Karpas-422 (cell line): ENCODE measurements at regions not wholly inside any gene's neighbourhood (a gene's known extent, or its start where the extent isn't known, plus 50 kb on each side); places are given as distances from the start of the nearest gene placed in this dataset.

Experiments used
- DNase-seq: peaks from one replicate; pipeline ENCODE4 v3.0.0-alpha.2; 2015
- H2AFZ ChIP-seq: fragments of 200-600 bp; sonication (generic); 2 replicates; pipeline ENCODE4 v1.6.1; 2014; ENCODE audit warnings: antibody characterized with exemption, low read length, mixed read lengths
- H3K27ac ChIP-seq: fragments of 200-600 bp; sonication (generic); 2 replicates; pipeline ENCODE4 v1.5.1; 2014; ENCODE audit warnings: mild to moderate bottlenecking, low read length, moderate library complexity
- H3K27me3 ChIP-seq: fragments of 200-600 bp; sonication (generic); 2 replicates; pipeline ENCODE4 v1.6.1; 2014; ENCODE audit warnings: low read length, mixed read lengths
- H3K36me3 ChIP-seq: fragments of 200-600 bp; sonication (generic); 2 replicates; pipeline ENCODE4 v1.6.1; 2014; ENCODE audit warnings: low read length, mixed read lengths; ENCODE audit not compliant: insufficient read depth
- H3K4me1 ChIP-seq: fragments of 200-600 bp; sonication (generic); 2 replicates; pipeline ENCODE4 v1.6.1; 2014; ENCODE audit warnings: mild to moderate bottlenecking, low read length, mixed read lengths
- H3K4me2 ChIP-seq: fragments of 200-600 bp; sonication (generic); 2 replicates; pipeline ENCODE4 v1.6.1; 2014; ENCODE audit warnings: low read length, low read depth, mild to moderate bottlenecking; ENCODE audit not compliant: poor library complexity, severe bottlenecking
- H3K4me3 ChIP-seq: fragments of 200-600 bp; sonication (generic); 2 replicates; pipeline ENCODE4 v1.5.1; 2014; ENCODE audit warnings: mild to moderate bottlenecking, antibody characterized with exemption, low read length, mixed read lengths
- H3K79me2 ChIP-seq: fragments of 200-600 bp; sonication (generic); 2 replicates; pipeline ENCODE4 v1.6.1; 2014; ENCODE audit warnings: mild to moderate bottlenecking, low read length, mixed read lengths
- H3K9ac ChIP-seq: fragments of 200-600 bp; sonication (generic); 2 replicates; pipeline ENCODE4 v1.6.0; 2014; ENCODE audit warnings: low read length
- H3K9me2 ChIP-seq: fragments of 200-600 bp; sonication (generic), shearing (Covaris generic); replicated peaks from 2 replicates; pipeline ENCODE4 v1.6.0; 2014; ENCODE audit warnings: mild to moderate bottlenecking, low read length, moderate library complexity; ENCODE audit not compliant: insufficient read depth
- H3K9me3 ChIP-seq: fragments of 300-700, 200-600 bp; sonication (generic); 2 replicates; pipeline ENCODE4 v1.6.1; 2014; ENCODE audit warnings: low read length, mixed read lengths
- H4K20me1 ChIP-seq: fragments of 200-600 bp; sonication (generic); 2 replicates; pipeline ENCODE4 v1.6.1; 2014; ENCODE audit warnings: mild to moderate bottlenecking, antibody characterized with exemption, low read length, low read depth; ENCODE audit not compliant: insufficient read depth

DNA sequence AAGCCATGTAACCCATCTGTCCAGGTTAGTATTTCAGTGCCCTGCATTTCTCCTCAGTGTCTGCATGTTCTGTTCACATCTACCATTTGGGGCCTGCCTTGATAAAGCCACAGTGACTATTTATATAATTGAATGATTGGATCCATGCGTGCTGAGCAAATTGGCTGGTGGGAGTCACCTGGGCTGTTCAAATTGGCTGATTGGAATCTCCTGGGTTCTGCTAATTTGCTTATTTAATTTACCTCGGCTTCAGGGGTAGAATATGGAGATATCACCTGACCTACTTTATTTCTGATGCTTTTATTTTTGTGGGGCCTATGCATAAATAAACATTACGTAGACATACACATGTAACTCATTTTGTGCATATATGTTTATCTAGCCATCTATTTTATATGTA, 167.7 kb downstream of the ZNF486 start:
- no peak for DNase-seq
- Histone ChIP-seq H3K9me3 (no peaks in the 10 kb centered on the region), H3K9me2 (no peaks in the 10 kb centered on the region), H3K79me2 (no peaks in the 10 kb centered on the region), H2AFZ (no peak overlapping the region), H3K36me3 (no peaks in the 10 kb centered on the region), H3K9ac (no peak overlapping the region), H3K27ac (no peak overlapping the region), H3K4me2 (no peak overlapping the region), H3K4me3 (no peak overlapping the region), H3K27me3 (no peaks in the 10 kb centered on the region), H3K4me1 (no peaks in the 10 kb centered on the region), H4K20me1 (no peaks in the 10 kb centered on the region)

DNA sequence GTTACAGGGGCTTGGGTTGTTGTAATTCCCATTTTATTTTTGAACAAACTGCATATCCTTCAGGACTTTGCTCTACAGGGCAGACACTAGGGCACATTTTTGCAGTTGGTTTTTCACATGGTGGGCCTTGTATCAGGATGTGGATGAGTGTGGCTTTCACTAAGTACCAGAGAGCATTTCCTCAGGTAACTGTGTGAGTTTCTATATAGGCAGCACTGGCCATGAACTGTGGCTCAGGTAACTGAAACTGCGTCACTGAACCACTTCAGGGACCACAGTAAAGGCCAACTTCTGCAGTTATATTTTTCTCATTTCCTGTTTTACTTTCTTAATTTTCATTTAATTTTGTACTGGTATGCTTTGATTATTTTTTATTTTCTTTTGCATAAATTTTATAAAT, 166.5 kb downstream of the ZNF486 start:
- no peak overlapping the region for H3K9ac ChIP-seq
- H3K27me3 ChIP-seq: no peaks in the 10 kb centered on the region
- H2AFZ ChIP-seq: no peak overlapping the region
- DNase-seq: no peak
- no peak overlapping the region for H3K4me3 ChIP-seq
- no peaks in the 10 kb centered on the region for H4K20me1 ChIP-seq
- no peak overlapping the region for H3K4me2 ChIP-seq
- H3K36me3 ChIP-seq: no peaks in the 10 kb centered on the region
- H3K9me2 ChIP-seq: no peaks in the 10 kb centered on the region
- H3K79me2 ChIP-seq: no peaks in the 10 kb centered on the region
- H3K4me1 ChIP-seq: no peaks in the 10 kb centered on the region
- H3K27ac ChIP-seq: no peak overlapping the region
- H3K9me3 ChIP-seq: no peaks in the 10 kb centered on the region

DNA sequence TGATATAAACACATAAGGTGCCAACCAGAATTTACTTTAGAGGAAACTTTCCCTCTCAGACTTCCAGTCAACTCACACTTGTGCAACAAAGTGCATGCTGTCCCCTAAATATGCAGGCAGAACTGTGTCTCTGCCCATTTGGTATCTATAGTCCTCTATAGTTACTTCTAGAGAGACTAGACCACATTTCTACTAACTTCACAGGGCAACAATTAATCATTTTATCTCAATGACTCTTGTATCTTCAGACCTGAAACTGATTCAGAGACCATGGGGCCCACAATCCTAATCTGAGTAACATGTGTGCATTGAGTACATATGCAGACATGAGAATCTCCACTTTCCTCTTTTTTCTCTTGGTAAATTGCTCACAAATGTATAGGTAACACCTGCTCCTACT, 158.1 kb downstream of the ZNF486 start:
- H3K4me2 ChIP-seq: no peak overlapping the region
- H3K9me3 ChIP-seq: no peaks in the 10 kb centered on the region
- no peak overlapping the region for H2AFZ ChIP-seq
- peaks cover 2% of the 10 kb centered on the region for H3K4me1 ChIP-seq
- no peak overlapping the region for H3K4me3 ChIP-seq
- H3K27me3 ChIP-seq: no peaks in the 10 kb centered on the region
- DNase-seq: no peak
- no peaks in the 10 kb centered on the region for H4K20me1 ChIP-seq
- H3K9ac ChIP-seq: no peak overlapping the region
- no peak overlapping the region for H3K27ac ChIP-seq
- no peaks in the 10 kb centered on the region for H3K79me2 ChIP-seq
- no peaks in the 10 kb centered on the region for H3K9me2 ChIP-seq
- no peaks in the 10 kb centered on the region for H3K36me3 ChIP-seq

DNA sequence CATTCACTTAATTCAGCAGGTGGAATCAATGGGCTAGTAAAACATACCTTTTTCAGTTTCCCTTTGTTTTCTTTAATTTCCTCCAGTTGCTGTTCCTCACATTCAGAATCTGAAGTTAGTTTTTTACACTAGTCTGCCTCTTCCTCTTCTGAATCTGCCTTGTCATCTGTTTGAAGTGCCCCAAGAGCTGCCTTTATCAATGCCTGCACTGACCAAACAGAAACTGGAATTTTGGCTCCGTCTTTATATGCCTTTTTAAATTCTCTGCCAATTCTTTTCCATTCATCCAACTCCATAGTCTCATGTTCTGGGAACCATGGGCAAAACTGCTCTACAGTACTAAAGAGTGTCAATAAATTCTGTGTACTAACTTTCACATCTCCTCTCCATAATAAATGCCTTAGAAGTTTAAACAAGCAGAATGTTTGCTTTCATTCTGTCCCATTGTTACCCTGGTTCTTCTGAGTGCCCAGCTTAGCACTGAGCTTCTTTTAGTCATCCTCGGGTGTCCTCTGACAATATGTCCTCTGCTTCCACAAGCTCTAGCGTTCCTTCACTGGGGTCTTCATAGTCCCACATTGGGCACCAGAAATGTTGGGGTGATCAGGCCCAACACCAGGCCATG, 154.2 kb downstream of the ZNF486 start:
- Histone ChIP-seq H3K79me2 (no peaks in the 10 kb centered on the region), H3K4me3 (no peak overlapping the region), H3K4me2 (no peak overlapping the region), H2AFZ (no peak overlapping the region), H3K9ac (no peak overlapping the region), H3K27ac (no peak overlapping the region), H3K4me1 (peaks cover 9% of the 10 kb centered on the region), H4K20me1 (no peaks in the 10 kb centered on the region), H3K36me3 (no peaks in the 10 kb centered on the region), H3K9me2 (no peaks in the 10 kb centered on the region), H3K27me3 (no peaks in the 10 kb centered on the region), H3K9me3 (no peaks in the 10 kb centered on the region)
- DNase-seq: no peak

DNA sequence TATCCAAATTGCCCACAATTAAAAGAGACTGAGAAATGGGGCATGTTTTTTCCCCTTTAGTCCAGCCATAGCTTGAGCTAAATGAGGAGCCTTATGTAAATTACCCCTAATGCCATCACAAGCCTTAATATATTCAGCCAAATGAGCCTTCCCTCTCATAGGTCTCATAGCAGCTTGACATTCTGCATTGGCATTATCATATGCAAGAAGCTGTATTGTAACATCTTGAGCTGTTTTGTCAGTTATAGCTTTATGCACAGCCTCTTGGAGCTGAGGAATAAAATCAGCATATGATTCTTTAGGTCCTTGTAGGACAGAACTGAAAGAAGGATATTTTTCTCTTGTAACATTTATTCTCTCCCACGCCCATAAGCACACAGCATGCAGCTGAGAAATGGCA, 153.2 kb downstream of the ZNF486 start:
- H3K4me3 ChIP-seq: no peak overlapping the region
- H3K9me3 ChIP-seq: no peaks in the 10 kb centered on the region
- no peaks in the 10 kb centered on the region for H4K20me1 ChIP-seq
- H3K4me2 ChIP-seq: no peak overlapping the region
- H2AFZ ChIP-seq: no peak overlapping the region
- H3K27ac ChIP-seq: no peak overlapping the region
- H3K79me2 ChIP-seq: no peaks in the 10 kb centered on the region
- H3K4me1 ChIP-seq: peaks cover 9% of the 10 kb centered on the region
- H3K9ac ChIP-seq: no peak overlapping the region
- H3K36me3 ChIP-seq: no peaks in the 10 kb centered on the region
- no peaks in the 10 kb centered on the region for H3K9me2 ChIP-seq
- H3K27me3 ChIP-seq: no peaks in the 10 kb centered on the region
- DNase-seq: peak; percentile 42

DNA sequence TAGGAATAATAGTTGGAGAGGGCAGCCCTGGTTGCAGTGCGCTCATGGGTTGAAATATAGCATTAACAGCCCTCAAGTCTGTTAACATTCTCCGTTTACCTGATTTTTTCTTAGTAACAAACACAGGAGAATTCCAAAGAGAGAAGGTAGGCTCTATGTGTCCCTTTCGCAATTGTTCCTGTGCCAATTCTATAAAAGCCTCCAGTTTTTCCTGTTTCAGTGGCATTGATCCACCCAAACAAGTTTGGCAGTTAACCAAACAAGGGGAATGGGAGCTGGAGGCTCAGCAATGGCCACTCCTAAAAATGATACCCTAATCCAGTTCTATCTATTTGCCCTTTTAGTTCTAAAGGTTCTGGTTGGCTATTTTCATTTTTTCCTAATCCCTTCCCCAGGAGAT, 151.6 kb downstream of the ZNF486 start:
- H3K27me3 ChIP-seq: no peaks in the 10 kb centered on the region
- H3K9me2 ChIP-seq: no peaks in the 10 kb centered on the region
- no peak overlapping the region for H3K9ac ChIP-seq
- no peak overlapping the region for H3K4me3 ChIP-seq
- no peak overlapping the region for H2AFZ ChIP-seq
- no peak for DNase-seq
- H3K27ac ChIP-seq: no peak overlapping the region
- H3K4me2 ChIP-seq: no peak overlapping the region
- H3K79me2 ChIP-seq: no peaks in the 10 kb centered on the region
- peaks cover 9% of the 10 kb centered on the region for H3K4me1 ChIP-seq
- H3K36me3 ChIP-seq: no peaks in the 10 kb centered on the region
- no peaks in the 10 kb centered on the region for H3K9me3 ChIP-seq
- H4K20me1 ChIP-seq: no peaks in the 10 kb centered on the region

DNA sequence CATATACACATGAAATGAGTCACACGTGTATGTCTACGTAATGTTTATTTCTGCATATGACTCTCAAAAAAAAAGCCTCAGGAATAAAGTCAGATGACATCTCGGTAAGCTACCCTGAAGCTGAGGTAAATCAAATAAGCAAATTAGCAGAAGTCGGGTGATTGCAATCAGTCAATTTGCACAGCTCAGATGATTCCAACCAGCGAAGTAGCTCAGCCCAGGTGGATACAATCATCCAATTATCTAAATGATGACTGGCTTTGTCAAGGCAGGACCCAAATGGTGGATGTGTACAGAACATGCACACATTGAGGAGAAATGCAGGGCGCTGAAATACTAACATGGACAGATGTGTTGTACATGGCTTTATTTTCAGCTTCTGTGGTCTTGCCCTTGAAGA, 148.5 kb downstream of the ZNF486 start:
- no peak overlapping the region for H3K9ac ChIP-seq
- H3K27me3 ChIP-seq: no peaks in the 10 kb centered on the region
- H3K27ac ChIP-seq: no peak overlapping the region
- DNase-seq: no peak
- H3K36me3 ChIP-seq: no peaks in the 10 kb centered on the region
- H2AFZ ChIP-seq: no peak overlapping the region
- no peaks in the 10 kb centered on the region for H3K9me2 ChIP-seq
- H3K4me2 ChIP-seq: no peak overlapping the region
- no peaks in the 10 kb centered on the region for H3K79me2 ChIP-seq
- no peaks in the 10 kb centered on the region for H4K20me1 ChIP-seq
- no peaks in the 10 kb centered on the region for H3K9me3 ChIP-seq
- H3K4me1 ChIP-seq: peaks cover 9% of the 10 kb centered on the region
- no peak overlapping the region for H3K4me3 ChIP-seq

DNA sequence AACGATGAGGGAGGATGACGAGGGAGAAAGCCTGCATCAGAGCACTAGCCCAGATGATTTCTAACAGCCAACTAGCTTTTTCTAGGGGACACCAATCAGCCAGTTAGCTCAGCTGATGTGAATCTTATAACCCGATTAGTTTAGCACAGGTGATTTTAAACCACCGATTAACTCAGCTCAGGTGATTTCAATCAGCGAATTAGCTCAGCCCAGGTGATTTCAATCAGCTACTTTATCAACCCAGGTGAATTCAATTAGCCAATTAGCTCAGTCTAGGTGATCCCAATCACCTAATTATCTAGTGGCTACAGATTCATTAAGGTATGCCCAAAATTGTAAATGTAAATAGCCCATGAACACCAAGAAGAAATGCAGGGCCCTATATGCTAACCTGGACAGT, 146.9 kb downstream of the ZNF486 start:
- Histone ChIP-seq H3K4me2 (no peak overlapping the region), H4K20me1 (no peaks in the 10 kb centered on the region), H3K79me2 (no peaks in the 10 kb centered on the region), H3K27me3 (no peaks in the 10 kb centered on the region), H3K36me3 (no peaks in the 10 kb centered on the region), H3K9me2 (no peaks in the 10 kb centered on the region), H3K27ac (no peak overlapping the region), H2AFZ (no peak overlapping the region), H3K4me1 (peaks cover 4% of the 10 kb centered on the region), H3K9ac (no peak overlapping the region), H3K4me3 (no peak overlapping the region), H3K9me3 (no peaks in the 10 kb centered on the region)
- no peak for DNase-seq

DNA sequence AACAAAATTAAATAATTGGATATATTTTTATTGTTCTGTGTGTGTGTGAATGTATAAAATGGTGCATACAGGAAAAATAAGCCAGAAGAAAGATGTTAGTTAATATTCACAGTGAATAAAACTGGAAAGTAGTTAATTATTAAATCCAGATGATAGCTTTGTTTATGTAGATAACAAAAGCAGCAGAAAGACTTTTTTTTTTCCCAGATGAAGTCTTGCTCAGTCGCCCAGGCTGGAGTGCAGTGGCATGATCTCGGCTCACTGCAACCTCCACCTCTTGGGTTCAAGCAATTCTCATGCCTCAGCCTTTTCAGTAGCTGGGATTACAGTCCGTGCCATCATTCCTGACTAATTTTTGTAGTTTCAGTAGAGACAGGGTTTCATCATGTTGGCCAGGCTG, 140.1 kb downstream of the ZNF486 start:
- H3K4me2 ChIP-seq: no peak overlapping the region
- no peaks in the 10 kb centered on the region for H3K27me3 ChIP-seq
- H3K4me1 ChIP-seq: peaks cover 4% of the 10 kb centered on the region
- DNase-seq: no peak
- no peak overlapping the region for H3K4me3 ChIP-seq
- H4K20me1 ChIP-seq: no peaks in the 10 kb centered on the region
- H3K9me3 ChIP-seq: no peaks in the 10 kb centered on the region
- H3K9ac ChIP-seq: no peak overlapping the region
- H2AFZ ChIP-seq: no peak overlapping the region
- H3K36me3 ChIP-seq: no peaks in the 10 kb centered on the region
- no peak overlapping the region for H3K27ac ChIP-seq
- H3K79me2 ChIP-seq: no peaks in the 10 kb centered on the region
- H3K9me2 ChIP-seq: no peaks in the 10 kb centered on the region
